ENCODE measurements at regions not wholly inside any gene's neighbourhood (a gene's known extent, or its start where the extent isn't known, plus 50 kb on each side); places are given as distances from the start of the nearest gene placed in this dataset.
"Not testable (repeated sequence)": the region's sequence is repeated elsewhere in the genome, so short reads cannot be mapped to it uniquely, and the experiment has no call there.

GRCh38 chr16:29139901-29140855 lies 155.3 kb downstream of the LAT start:
- DNase-seq, result not testable (repeated sequence)

GRCh38 chr16:29139261-29139802 lies 154.5 kb downstream of the LAT start:
- DNase-seq, result no peak

- not testable (repeated sequence) for DNase-seq
Observed at GRCh38 chr16:29138698-29139097, 153.8 kb downstream of the LAT start.

- DNase-seq, result not testable (repeated sequence)
Observed at GRCh38 chr16:29137894-29138662, 153.2 kb downstream of the LAT start.

GRCh38 chr16:29137461-29137860 lies 152.6 kb downstream of the LAT start:
- not testable (repeated sequence) for DNase-seq

- not testable (repeated sequence) for DNase-seq
Observed at GRCh38 chr16:29136916-29137315, 152.1 kb downstream of the LAT start.

- DNase-seq, result not testable (repeated sequence)
Observed at GRCh38 chr16:29136046-29136696, 151.3 kb downstream of the LAT start.

- not testable (repeated sequence) for DNase-seq
Observed at GRCh38 chr16:29135098-29135497, 150.2 kb downstream of the LAT start.

GRCh38 chr16:29133681-29134430 lies 149.0 kb downstream of the LAT start:
- DNase-seq, result not testable (repeated sequence)

- DNase-seq, result not testable (repeated sequence)
Observed at GRCh38 chr16:29132869-29133268, 148.0 kb downstream of the LAT start.

GRCh38 chr16:29132444-29132843 lies 147.6 kb downstream of the LAT start:
- DNase-seq, result not testable (repeated sequence)

- not testable (repeated sequence) for DNase-seq
Observed at GRCh38 chr16:29130901-29131851, 146.3 kb downstream of the LAT start.

GRCh38 chr16:29130131-29130711 lies 145.4 kb downstream of the LAT start:
- DNase-seq, result not testable (repeated sequence)

GRCh38 chr16:29129458-29130038 lies 144.7 kb downstream of the LAT start:
- not testable (repeated sequence) for DNase-seq

GRCh38 chr16:29128732-29129457 lies 144.0 kb downstream of the LAT start:
- not testable (repeated sequence) for DNase-seq

GRCh38 chr16:29127806-29128420 lies 143.1 kb downstream of the LAT start:
- DNase-seq, result not testable (repeated sequence)

- no peak for DNase-seq
Observed at GRCh38 chr16:29126616-29127015, 141.8 kb downstream of the LAT start.

GRCh38 chr16:29126057-29126494 lies 141.2 kb downstream of the LAT start:
- DNase-seq, result no peak

GRCh38 chr16:29124828-29125227 lies 140.0 kb downstream of the LAT start:
- DNase-seq, result no peak
